H1 (cell line): ENCODE measurements at regions not wholly inside any gene's neighbourhood (a gene's known extent, or its start where the extent isn't known, plus 50 kb on each side); places are given as distances from the start of the nearest gene placed in this dataset.

Source experiments
- CTCF ChIA-PET: fragments of 300-600 bp; sonication (Branson Sonifier 250); formaldehyde crosslinking; loops from one replicate; lab custom pipeline; 2021; ENCODE audit not compliant: partially characterized antibody; lab: Charles Lee
- POLR2A ChIA-PET: fragments of 300-600 bp; sonication (Branson Sonifier 250); formaldehyde crosslinking; loops from one replicate; lab custom pipeline; 2021; ENCODE audit warnings: inconsistent platforms; ENCODE audit not compliant: partially characterized antibody; lab: Charles Lee
- DNase-seq, 2 experiments: peaks; one replicate each; pipeline versions ENCODE4 v3.0.0 to v3.0.0-alpha.2; 2010 to 2022; ENCODE audit warnings: low spot score in 2 of 2, low read depth in 1 of 2, mixed read lengths in 1 of 2
- FAIRE-seq: peaks from 2 replicates; lab custom pipeline; 2011; peaks lifted over from hg19 to GRCh38; lab: Jason Lieb, UNC
- H2AFZ ChIP-seq: 2 replicates; pipeline ENCODE4 v1.8.1; 2012; ENCODE audit warnings: low read length, inconsistent platforms
- H2AK5ac ChIP-seq: 2 replicates; pipeline ENCODE4 v1.6.1; 2013; ENCODE audit warnings: low read depth, low read length
- H2BK120ac ChIP-seq: replicated peaks from 2 replicates; pipeline ENCODE3; 2013; ENCODE audit warnings: low read depth, low read length, inconsistent platforms
- H2BK12ac ChIP-seq: 2 replicates; pipeline ENCODE4 v1.6.1; 2013; ENCODE audit warnings: low read depth, low read length
- H2BK15ac ChIP-seq: 2 replicates; pipeline ENCODE4 v1.6.1; 2013; ENCODE audit warnings: low read length
- H2BK20ac ChIP-seq: 2 replicates; pipeline ENCODE4 v1.6.1; 2013; ENCODE audit warnings: low read length
- H2BK5ac ChIP-seq: 2 replicates; pipeline ENCODE4 v1.6.1; 2013; ENCODE audit warnings: low read depth, low read length
- H3K14ac ChIP-seq: 2 replicates; pipeline ENCODE4 v1.6.1; 2013; ENCODE audit warnings: inconsistent platforms; ENCODE audit not compliant: insufficient read length
- H3K18ac ChIP-seq: 2 replicates; pipeline ENCODE4 v1.6.1; 2013; ENCODE audit warnings: low read length; ENCODE audit errors: extremely low read depth
- H3K23ac ChIP-seq: 2 replicates; pipeline ENCODE4 v1.6.1; 2013; ENCODE audit warnings: inconsistent platforms; ENCODE audit not compliant: insufficient read length
- H3K23me2 ChIP-seq: 2 replicates; pipeline ENCODE4 v1.6.1; 2013; ENCODE audit warnings: low read depth, low read length
- H3K27ac ChIP-seq: 2 replicates; pipeline ENCODE4 v1.6.1; 2011; ENCODE audit warnings: low read depth, low read length, inconsistent platforms
- H3K27me3 ChIP-seq, 4 experiments: replicated peaks in 1 of 4; 1 replicate in 1 of 4; 2 replicates in 3 of 4; pipeline versions ENCODE4 v1.6.1 to v1.8.1; 2011 to 2013; ENCODE audit warnings: low read length in 3 of 4, mild to moderate bottlenecking in 3 of 4, inconsistent platforms in 2 of 4, mixed read lengths in 2 of 4, moderate library complexity in 1 of 4; ENCODE audit not compliant: control insufficient read depth in 3 of 4, insufficient read depth in 3 of 4; ENCODE audit errors: extremely low read depth in 1 of 4
- H3K36me3 ChIP-seq, 4 experiments: 2 replicates each; pipeline versions ENCODE4 v1.6.1 to v1.8.1; 2011 to 2013; ENCODE audit warnings: mild to moderate bottlenecking in 4 of 4, low read length in 3 of 4, moderate library complexity in 2 of 4, control low read depth in 1 of 4, inconsistent platforms in 1 of 4; ENCODE audit not compliant: insufficient read depth in 4 of 4, control insufficient read depth in 2 of 4
- H3K4ac ChIP-seq: replicated peaks from 2 replicates; pipeline ENCODE3; 2013; ENCODE audit warnings: low read length, low read depth, mixed read lengths, inconsistent platforms; ENCODE audit not compliant: insufficient read length
- H3K4me1 ChIP-seq, 4 experiments: replicated peaks in 1 of 4; 1 replicate in 1 of 4; 2 replicates in 3 of 4; pipeline versions ENCODE4 v1.6.1 to v1.8.1; 2011 to 2013; ENCODE audit warnings: low read length in 3 of 4, inconsistent platforms in 2 of 4, mixed read lengths in 1 of 4; ENCODE audit not compliant: insufficient read depth in 4 of 4, control insufficient read depth in 3 of 4
- H3K4me2 ChIP-seq, 2 experiments: 2 replicates each; pipeline versions ENCODE4 v1.6.1 to v1.8.1; 2011 to 2013; ENCODE audit warnings: low read depth in 2 of 2, low read length in 2 of 2, control low read depth in 1 of 2, inconsistent platforms in 1 of 2, mild to moderate bottlenecking in 1 of 2; ENCODE audit not compliant: insufficient read depth in 1 of 2
- H3K4me3 ChIP-seq, 4 experiments: fragments of 200-600, 300-600 bp in 1 of 4; sonication (generic), shearing (Covaris generic), sonication (Bioruptor Twin) in 1 of 4; 2 replicates each; pipeline versions ENCODE4 v1.5.1 to v1.8.1; 2011 to 2016; ENCODE audit warnings: low read length in 4 of 4, low read depth in 3 of 4, control low read depth in 2 of 4, inconsistent platforms in 2 of 4, mild to moderate bottlenecking in 2 of 4, mixed read lengths in 1 of 4, moderate library complexity in 1 of 4; ENCODE audit not compliant: insufficient read depth in 2 of 4; ENCODE audit errors: extremely low read depth in 1 of 4
- H3K56ac ChIP-seq: replicated peaks from 2 replicates; pipeline ENCODE3; 2013; ENCODE audit warnings: low read depth, mild to moderate bottlenecking, mixed read lengths, low read length, inconsistent platforms; ENCODE audit not compliant: insufficient read length
- H3K79me1 ChIP-seq: 2 replicates; pipeline ENCODE4 v1.6.1; 2013; ENCODE audit warnings: low read depth, low read length, control low read depth
- H3K79me2 ChIP-seq, 2 experiments: 2 replicates each; pipeline versions ENCODE4 v1.6.1 to v1.8.1; 2012 to 2013; ENCODE audit warnings: low read length in 2 of 2, mild to moderate bottlenecking in 2 of 2, inconsistent platforms in 1 of 2; ENCODE audit not compliant: insufficient read depth in 2 of 2, control insufficient read depth in 1 of 2
- H3K9ac ChIP-seq, 4 experiments: replicated peaks in 1 of 4; 1 replicate in 1 of 4; 2 replicates in 3 of 4; pipeline versions ENCODE4 v1.6.1 to v1.8.1; 2011 to 2013; ENCODE audit warnings: low read depth in 3 of 4, low read length in 3 of 4, control low read depth in 2 of 4, mild to moderate bottlenecking in 2 of 4, moderate library complexity in 2 of 4, inconsistent platforms in 1 of 4; ENCODE audit errors: extremely low read depth in 1 of 4
- H3K9me3 ChIP-seq, 2 experiments: 2 replicates each; pipeline versions ENCODE4 v1.6.1 to v1.8.1; 2012 to 2013; ENCODE audit warnings: mild to moderate bottlenecking in 2 of 2, moderate library complexity in 2 of 2, control low read depth in 1 of 2, inconsistent platforms in 1 of 2, low read depth in 1 of 2, low read length in 1 of 2, mixed read lengths in 1 of 2; ENCODE audit not compliant: insufficient read depth in 2 of 2
- H4K20me1 ChIP-seq, 2 experiments: replicated peaks in 1 of 2; 2 replicates each; pipeline versions ENCODE3 to v1.8.1; 2011 to 2013; ENCODE audit warnings: inconsistent platforms in 2 of 2, low read length in 2 of 2, mild to moderate bottlenecking in 1 of 2; ENCODE audit not compliant: insufficient read depth in 2 of 2, control insufficient read depth in 1 of 2
- H4K5ac ChIP-seq: 2 replicates; pipeline ENCODE4 v1.6.1; 2013; ENCODE audit warnings: low read length, low read depth, mixed read lengths, inconsistent platforms; ENCODE audit not compliant: insufficient read length
- H4K8ac ChIP-seq: 2 replicates; pipeline ENCODE4 v1.8.0; 2013; ENCODE audit warnings: mild to moderate bottlenecking, moderate library complexity, low read length, inconsistent platforms; ENCODE audit not compliant: insufficient read depth; ENCODE audit errors: extremely low read depth
- H4K91ac ChIP-seq: replicated peaks from 2 replicates; pipeline ENCODE3; 2013; ENCODE audit warnings: low read length, mixed read lengths, inconsistent platforms; ENCODE audit not compliant: insufficient read length
- E2F6 ChIP-seq: IDR thresholded peaks from 2 replicates; pipeline ENCODE4 v1.6.1; 2012; ENCODE audit warnings: inconsistent platforms
- EP300 ChIP-seq, 2 experiments: IDR thresholded peaks; 1 replicate in 1 of 2; 2 replicates in 1 of 2; pipeline ENCODE4 v1.6.1; 2011 to 2012; ENCODE audit warnings: low read depth in 2 of 2, low read length in 2 of 2, mild to moderate bottlenecking in 2 of 2, borderline replicate concordance in 1 of 2, inconsistent platforms in 1 of 2, moderate library complexity in 1 of 2
- EZH2 ChIP-seq: fragments of 200-600 bp; sonication (generic); IDR thresholded peaks from 2 replicates; pipeline ENCODE4 v1.7.1; 2012; ENCODE audit warnings: low read depth, mild to moderate bottlenecking, moderate library complexity, low read length, inconsistent platforms; ENCODE audit not compliant: severe bottlenecking
- RXRA ChIP-seq: IDR thresholded peaks from 2 replicates; pipeline ENCODE4 v1.6.1; 2011; ENCODE audit warnings: low read depth, mild to moderate bottlenecking, low read length, moderate library complexity; ENCODE audit not compliant: insufficient read depth
- SIRT6 ChIP-seq: IDR thresholded peaks from one replicate; pipeline ENCODE4 v1.7.1; 2012; ENCODE audit warnings: low read length, inconsistent platforms
- USF2 ChIP-seq: IDR thresholded peaks from 2 replicates; pipeline ENCODE4 v1.6.1; 2011; ENCODE audit warnings: low read length, improper control_type of control experiment
- WGBS, 2 experiments: shearing (Covaris generic) in 1 of 2; methylation state at CpG; one replicate each; pipeline versions ENCODE4 v1.1.6 to v1.1.7; 2013 to 2015; ENCODE audit warnings: low lambda C conversion rate in 2 of 2, mixed read lengths in 2 of 2, inconsistent platforms in 1 of 2, low coverage in 1 of 2, missing lambda C conversion rate in 1 of 2; ENCODE audit not compliant: insufficient replicate concordance in 2 of 2, insufficient coverage in 1 of 2, insufficient read length in 1 of 2; ENCODE audit errors: extremely low coverage in 1 of 2, missing lambda C conversion rate in 1 of 2; 5-methylcytosine and 5-hydroxymethylcytosine counted together

GRCh38 chr1:82218846-82219245, 418.1 kb downstream of the ADGRL2 start:
- Histone ChIP-seq H3K79me2 (no peaks in the 10 kb centered on the region), H2AFZ (no peak overlapping the region), H3K14ac (no peak overlapping the region), H3K36me3 (no peaks in the 10 kb centered on the region), H3K4me1 (peaks cover 0 to 3% (median 0%) of the 10 kb centered on the region in 4 experiments; a peak in 1 of 7 replicates), H3K23ac (no peak overlapping the region), H2BK20ac (no peak overlapping the region), H4K8ac (no peak overlapping the region), H2AK5ac (no peak overlapping the region), H3K23me2 (no peaks in the 10 kb centered on the region), H4K5ac (no peak overlapping the region), H3K9me3 (no peaks in the 10 kb centered on the region), H3K27me3 (no peaks in the 10 kb centered on the region), H3K4ac (no peak overlapping the region), H3K4me3 (no peak overlapping the region), H2BK12ac (no peak overlapping the region), H3K27ac (no peak overlapping the region), H2BK5ac (no peak overlapping the region), H2BK15ac (no peak overlapping the region), H3K18ac (no peak overlapping the region), H3K79me1 (no peaks in the 10 kb centered on the region), H3K9ac (no peak overlapping the region), H2BK120ac (no peak overlapping the region), H3K4me2 (no peak overlapping the region), H4K91ac (no peak overlapping the region), H4K20me1 (no peaks in the 10 kb centered on the region), H3K56ac (no peak overlapping the region)
- no peak for DNase-seq
- 89% methylated on average over 2 of the region's 2 CpGs; no CpG with 5 or more reads in 1 of the 2 experiments for WGBS, 2 experiments
- no peak for FAIRE-seq
- ChIA-PET CTCF (interaction anchor here (0.6 to 1.1 kb wide), 4 partner anchors 8 to 169 kb away, joined by 3 to 4 read pairs (median 3); no protein-coding TSS in a partner anchor), POLR2A (interaction anchor here (0.7 kb wide), 1 partner anchor 38 kb away, joined by 3 read pairs; no protein-coding TSS in a partner anchor)
- TF ChIP-seq SIRT6 (no peak), EZH2 (no peak), E2F6 (no peak), USF2 (no peak), EP300 (IDR thresholded peaks at IDR 0.05; ENCODE audit: borderline replicate concordance in 1 of 2, low read depth in 2 of 2, low read length in 2 of 2) (no peak), RXRA (no peak)
